ENCODE measurements at regions not wholly inside any gene's neighbourhood (a gene's known extent, or its start where the extent isn't known, plus 50 kb on each side); places are given as distances from the start of the nearest gene placed in this dataset.

DNA sequence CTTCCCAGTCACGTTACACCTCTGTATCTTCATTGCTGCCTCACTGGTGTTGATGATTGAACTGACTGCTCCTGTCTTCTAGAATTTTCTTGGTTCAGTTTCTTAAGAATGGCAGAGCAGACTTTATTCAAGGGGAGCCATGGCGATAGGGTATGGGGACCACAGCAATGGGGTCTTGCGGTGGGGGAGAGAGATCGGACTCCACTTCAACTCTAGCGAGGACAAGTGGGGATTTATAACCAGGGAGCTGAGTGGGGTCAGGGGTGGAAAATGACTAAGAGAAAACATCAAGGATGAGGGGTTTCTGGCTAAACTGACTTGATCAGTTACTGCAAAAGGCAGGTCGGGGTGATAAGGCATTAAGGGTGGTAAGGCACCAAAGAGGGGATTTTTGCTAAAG, 156.4 kb downstream of the CD83 start:
- TF ChIP-seq TEAD4 (CRISPR knock-in tag; IDR thresholded peaks at IDR 0.05): no peak
- TF ChIP-seq, protein P1, sequence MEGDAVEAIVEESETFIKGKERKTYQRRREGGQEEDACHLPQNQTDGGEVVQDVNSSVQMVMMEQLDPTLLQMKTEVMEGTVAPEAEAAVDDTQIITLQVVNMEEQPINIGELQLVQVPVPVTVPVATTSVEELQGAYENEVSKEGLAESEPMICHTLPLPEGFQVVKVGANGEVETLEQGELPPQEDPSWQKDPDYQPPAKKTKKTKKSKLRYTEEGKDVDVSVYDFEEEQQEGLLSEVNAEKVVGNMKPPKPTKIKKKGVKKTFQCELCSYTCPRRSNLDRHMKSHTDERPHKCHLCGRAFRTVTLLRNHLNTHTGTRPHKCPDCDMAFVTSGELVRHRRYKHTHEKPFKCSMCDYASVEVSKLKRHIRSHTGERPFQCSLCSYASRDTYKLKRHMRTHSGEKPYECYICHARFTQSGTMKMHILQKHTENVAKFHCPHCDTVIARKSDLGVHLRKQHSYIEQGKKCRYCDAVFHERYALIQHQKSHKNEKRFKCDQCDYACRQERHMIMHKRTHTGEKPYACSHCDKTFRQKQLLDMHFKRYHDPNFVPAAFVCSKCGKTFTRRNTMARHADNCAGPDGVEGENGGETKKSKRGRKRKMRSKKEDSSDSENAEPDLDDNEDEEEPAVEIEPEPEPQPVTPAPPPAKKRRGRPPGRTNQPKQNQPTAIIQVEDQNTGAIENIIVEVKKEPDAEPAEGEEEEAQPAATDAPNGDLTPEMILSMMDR (IDR thresholded peaks at IDR 0.05): no peak
- no peak for TF ChIP-seq PRDM15 (CRISPR knock-in tag; IDR thresholded peaks at IDR 0.05)
- TF ChIP-seq, protein P2, sequence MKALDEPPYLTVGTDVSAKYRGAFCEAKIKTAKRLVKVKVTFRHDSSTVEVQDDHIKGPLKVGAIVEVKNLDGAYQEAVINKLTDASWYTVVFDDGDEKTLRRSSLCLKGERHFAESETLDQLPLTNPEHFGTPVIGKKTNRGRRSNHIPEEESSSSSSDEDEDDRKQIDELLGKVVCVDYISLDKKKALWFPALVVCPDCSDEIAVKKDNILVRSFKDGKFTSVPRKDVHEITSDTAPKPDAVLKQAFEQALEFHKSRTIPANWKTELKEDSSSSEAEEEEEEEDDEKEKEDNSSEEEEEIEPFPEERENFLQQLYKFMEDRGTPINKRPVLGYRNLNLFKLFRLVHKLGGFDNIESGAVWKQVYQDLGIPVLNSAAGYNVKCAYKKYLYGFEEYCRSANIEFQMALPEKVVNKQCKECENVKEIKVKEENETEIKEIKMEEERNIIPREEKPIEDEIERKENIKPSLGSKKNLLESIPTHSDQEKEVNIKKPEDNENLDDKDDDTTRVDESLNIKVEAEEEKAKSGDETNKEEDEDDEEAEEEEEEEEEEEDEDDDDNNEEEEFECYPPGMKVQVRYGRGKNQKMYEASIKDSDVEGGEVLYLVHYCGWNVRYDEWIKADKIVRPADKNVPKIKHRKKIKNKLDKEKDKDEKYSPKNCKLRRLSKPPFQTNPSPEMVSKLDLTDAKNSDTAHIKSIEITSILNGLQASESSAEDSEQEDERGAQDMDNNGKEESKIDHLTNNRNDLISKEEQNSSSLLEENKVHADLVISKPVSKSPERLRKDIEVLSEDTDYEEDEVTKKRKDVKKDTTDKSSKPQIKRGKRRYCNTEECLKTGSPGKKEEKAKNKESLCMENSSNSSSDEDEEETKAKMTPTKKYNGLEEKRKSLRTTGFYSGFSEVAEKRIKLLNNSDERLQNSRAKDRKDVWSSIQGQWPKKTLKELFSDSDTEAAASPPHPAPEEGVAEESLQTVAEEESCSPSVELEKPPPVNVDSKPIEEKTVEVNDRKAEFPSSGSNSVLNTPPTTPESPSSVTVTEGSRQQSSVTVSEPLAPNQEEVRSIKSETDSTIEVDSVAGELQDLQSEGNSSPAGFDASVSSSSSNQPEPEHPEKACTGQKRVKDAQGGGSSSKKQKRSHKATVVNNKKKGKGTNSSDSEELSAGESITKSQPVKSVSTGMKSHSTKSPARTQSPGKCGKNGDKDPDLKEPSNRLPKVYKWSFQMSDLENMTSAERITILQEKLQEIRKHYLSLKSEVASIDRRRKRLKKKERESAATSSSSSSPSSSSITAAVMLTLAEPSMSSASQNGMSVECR (CRISPR knock-in tag; IDR thresholded peaks at IDR 0.05; ENCODE audit: borderline replicate concordance): no peak
- TF ChIP-seq, protein P3, sequence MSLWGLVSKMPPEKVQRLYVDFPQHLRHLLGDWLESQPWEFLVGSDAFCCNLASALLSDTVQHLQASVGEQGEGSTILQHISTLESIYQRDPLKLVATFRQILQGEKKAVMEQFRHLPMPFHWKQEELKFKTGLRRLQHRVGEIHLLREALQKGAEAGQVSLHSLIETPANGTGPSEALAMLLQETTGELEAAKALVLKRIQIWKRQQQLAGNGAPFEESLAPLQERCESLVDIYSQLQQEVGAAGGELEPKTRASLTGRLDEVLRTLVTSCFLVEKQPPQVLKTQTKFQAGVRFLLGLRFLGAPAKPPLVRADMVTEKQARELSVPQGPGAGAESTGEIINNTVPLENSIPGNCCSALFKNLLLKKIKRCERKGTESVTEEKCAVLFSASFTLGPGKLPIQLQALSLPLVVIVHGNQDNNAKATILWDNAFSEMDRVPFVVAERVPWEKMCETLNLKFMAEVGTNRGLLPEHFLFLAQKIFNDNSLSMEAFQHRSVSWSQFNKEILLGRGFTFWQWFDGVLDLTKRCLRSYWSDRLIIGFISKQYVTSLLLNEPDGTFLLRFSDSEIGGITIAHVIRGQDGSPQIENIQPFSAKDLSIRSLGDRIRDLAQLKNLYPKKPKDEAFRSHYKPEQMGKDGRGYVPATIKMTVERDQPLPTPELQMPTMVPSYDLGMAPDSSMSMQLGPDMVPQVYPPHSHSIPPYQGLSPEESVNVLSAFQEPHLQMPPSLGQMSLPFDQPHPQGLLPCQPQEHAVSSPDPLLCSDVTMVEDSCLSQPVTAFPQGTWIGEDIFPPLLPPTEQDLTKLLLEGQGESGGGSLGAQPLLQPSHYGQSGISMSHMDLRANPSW (CRISPR knock-in tag; conservative IDR thresholded peaks at IDR 0.05; ENCODE audit: low read depth): no peak
- TF ChIP-seq ATF1 (CRISPR knock-in tag; IDR thresholded peaks at IDR 0.05): no peak
- TF ChIP-seq E2F1 (CRISPR knock-in tag; IDR thresholded peaks at IDR 0.05): no peak
- TF ChIP-seq TP53 (CRISPR knock-in tag; IDR thresholded peaks at IDR 0.05): no peak
- no peak for TF ChIP-seq ETV6 (CRISPR knock-in tag; IDR thresholded peaks at IDR 0.05)
- no peak for TF ChIP-seq ATF2 (CRISPR knock-in tag; IDR thresholded peaks at IDR 0.05; ENCODE audit: borderline replicate concordance, low read depth)
- no peak for TF ChIP-seq ESRRA (CRISPR knock-in tag; IDR thresholded peaks at IDR 0.05; ENCODE audit: borderline replicate concordance)
